Astrocyte of the cerebellum (primary cell): ENCODE measurements at regions not wholly inside any gene's neighbourhood (a gene's known extent, or its start where the extent isn't known, plus 50 kb on each side); places are given as distances from the start of the nearest gene placed in this dataset.

Experiments used
- DNase-seq: peaks from one replicate; pipeline ENCODE4 v3.0.0-alpha.2; 2011; ENCODE audit warnings: low read depth
- H3K4me3 ChIP-seq: 2 replicates; pipeline ENCODE4 v1.5.1; 2011; ENCODE audit warnings: mild to moderate bottlenecking, low read depth, low read length, moderate library complexity
- in situ Hi-C: cut with HindIII; loops from 2 replicates; pipeline ENCODE4 v1.10.0; 2017; ENCODE audit warnings: low sequenced_read_pairs
- TF ChIP-seq, protein P1 (sequence below): IDR thresholded peaks from 2 replicates; pipeline ENCODE4 v1.5.1; 2012; ENCODE audit warnings: low read length, low read depth, moderate library complexity, mild to moderate bottlenecking; ENCODE audit errors: missing control alignments

DNA sequence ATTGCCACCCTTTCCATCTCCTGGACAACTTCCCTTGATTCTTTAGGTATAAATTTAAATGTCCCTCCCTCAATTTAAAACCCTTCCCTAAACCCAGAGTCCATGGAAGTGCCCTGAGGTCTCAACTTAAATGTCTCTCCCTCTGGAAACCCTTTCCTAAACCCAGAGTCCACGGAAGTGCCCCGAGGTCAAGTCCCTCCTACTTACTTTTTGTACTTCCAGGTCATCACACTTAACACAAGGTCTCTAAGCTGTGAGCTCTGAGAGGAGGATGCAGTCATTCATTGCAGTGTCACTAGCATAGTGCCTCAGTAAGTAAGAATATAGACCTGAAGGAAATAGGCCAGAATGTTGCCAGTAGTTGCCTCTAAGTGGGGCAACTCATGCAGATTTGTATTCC lies 78.2 kb upstream of the BNC1 start:
- DNase-seq: no peak
- in situ Hi-C loops: no loop called here
- TF ChIP-seq, protein P1, sequence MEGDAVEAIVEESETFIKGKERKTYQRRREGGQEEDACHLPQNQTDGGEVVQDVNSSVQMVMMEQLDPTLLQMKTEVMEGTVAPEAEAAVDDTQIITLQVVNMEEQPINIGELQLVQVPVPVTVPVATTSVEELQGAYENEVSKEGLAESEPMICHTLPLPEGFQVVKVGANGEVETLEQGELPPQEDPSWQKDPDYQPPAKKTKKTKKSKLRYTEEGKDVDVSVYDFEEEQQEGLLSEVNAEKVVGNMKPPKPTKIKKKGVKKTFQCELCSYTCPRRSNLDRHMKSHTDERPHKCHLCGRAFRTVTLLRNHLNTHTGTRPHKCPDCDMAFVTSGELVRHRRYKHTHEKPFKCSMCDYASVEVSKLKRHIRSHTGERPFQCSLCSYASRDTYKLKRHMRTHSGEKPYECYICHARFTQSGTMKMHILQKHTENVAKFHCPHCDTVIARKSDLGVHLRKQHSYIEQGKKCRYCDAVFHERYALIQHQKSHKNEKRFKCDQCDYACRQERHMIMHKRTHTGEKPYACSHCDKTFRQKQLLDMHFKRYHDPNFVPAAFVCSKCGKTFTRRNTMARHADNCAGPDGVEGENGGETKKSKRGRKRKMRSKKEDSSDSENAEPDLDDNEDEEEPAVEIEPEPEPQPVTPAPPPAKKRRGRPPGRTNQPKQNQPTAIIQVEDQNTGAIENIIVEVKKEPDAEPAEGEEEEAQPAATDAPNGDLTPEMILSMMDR: no peak
- no peak overlapping the region for H3K4me3 ChIP-seq

DNA sequence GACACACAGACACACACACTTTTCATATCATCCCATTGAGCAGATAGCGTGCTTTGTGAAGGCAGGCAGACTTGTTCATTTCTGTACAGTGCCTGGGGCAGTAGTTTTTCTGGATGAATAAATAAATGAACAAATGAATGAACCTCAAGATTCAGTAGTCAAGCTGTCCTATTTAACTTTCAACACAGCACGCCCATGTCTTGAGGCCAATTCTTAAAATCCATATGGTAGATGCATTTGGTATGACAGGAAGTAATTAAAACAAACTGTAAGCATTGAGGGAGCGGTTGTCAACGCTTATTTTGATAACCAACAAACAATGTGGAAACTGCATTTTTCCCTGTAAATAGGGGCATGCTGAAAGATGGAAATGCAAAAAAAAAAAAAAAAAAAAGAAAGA lies 80.0 kb upstream of the BNC1 start:
- H3K4me3 ChIP-seq: no peak overlapping the region
- TF ChIP-seq, protein P1: no peak
- in situ Hi-C loops: no loop called here
- DNase-seq: no peak

- TF ChIP-seq, protein P1: no peak
- no peak for DNase-seq
- in situ Hi-C loops: no loop called here
- peak overlapping the region; percentile 43 for H3K4me3 ChIP-seq
Observed at GRCh38 chr15:83365370-83365938, 81.0 kb upstream of the BNC1 start.

DNA sequence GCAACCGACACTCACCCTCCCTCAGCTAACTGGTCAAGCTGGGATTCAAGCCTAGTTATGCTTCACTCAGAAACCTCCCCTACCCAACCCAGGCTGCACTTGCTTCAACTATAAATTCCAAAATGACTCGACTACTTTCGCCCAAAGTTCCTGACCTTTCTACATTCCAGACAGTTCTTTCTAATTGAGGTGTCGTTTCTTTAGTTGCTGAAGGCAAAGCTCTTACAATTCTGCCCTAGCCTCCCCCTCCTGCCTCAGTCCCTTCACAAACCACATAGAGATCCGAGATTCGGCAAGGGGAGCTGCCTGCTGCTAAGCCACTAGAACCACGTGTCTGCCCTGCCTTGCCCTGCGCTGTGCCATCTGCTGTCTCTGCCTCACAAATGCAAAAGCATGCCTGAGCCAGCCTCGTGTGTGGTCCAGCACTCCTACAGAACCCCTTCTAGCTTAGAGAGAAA lies 74.7 kb upstream of the SH3GL3 start:
- TF ChIP-seq, protein P1: no peak
- no peak for DNase-seq
- in situ Hi-C loops: no loop called here

GRCh38 chr15:83378921-83379578 lies 68.1 kb upstream of the SH3GL3 start:
- DNase-seq: no peak
- TF ChIP-seq, protein P1: peak; percentile 12
- in situ Hi-C loops: no loop called here
- H3K4me3 ChIP-seq: no peak overlapping the region

More for the DNA sequence above, 74.7 kb upstream of the SH3GL3 start:
- no peak overlapping the region for H3K4me3 ChIP-seq

DNA sequence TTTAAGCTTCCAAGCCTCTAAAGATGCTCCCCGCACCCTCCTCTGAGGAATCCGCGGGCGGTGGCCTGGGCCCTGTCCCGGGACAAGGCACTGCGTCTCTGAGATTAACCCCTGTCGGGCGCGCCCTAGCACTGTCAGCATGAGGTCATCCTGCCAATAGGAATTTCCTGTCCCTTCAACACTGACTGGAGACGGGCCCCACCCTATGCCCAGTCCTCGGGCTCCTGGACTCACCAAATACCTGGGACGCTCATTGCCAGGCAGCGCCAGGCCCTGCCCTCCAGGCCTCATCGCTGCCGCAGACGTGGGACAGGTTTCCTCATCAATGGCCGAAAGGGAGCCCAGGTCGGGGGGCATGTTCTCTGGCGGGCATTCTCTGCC lies 67.6 kb upstream of the SH3GL3 start:
- in situ Hi-C loops: no loop called here
- no peak for DNase-seq
- TF ChIP-seq, protein P1: no peak
- H3K4me3 ChIP-seq: no peak overlapping the region
